ENCODE measurements at regions not wholly inside any gene's neighbourhood (a gene's known extent, or its start where the extent isn't known, plus 50 kb on each side); places are given as distances from the start of the nearest gene placed in this dataset.

GRCh38 chr3:101100361-101101009, 107.3 kb upstream of the ABI3BP start:
- Histone ChIP-seq H3K9ac (ENCODE audit: low read length) (no peak overlapping the region), H3K27me3 (replicated peaks; ENCODE audit: insufficient read depth, low read length) (no peaks in the 10 kb centered on the region), H3K9me2 (replicated peaks; ENCODE audit: insufficient read depth, low read length) (no peaks in the 10 kb centered on the region), H3K36me3 (replicated peaks; ENCODE audit: insufficient read depth, low read length) (no peaks in the 10 kb centered on the region), H3K79me2 (ENCODE audit: low read length) (no peaks in the 10 kb centered on the region), H4K20me1 (ENCODE audit: insufficient read depth, low read length) (no peaks in the 10 kb centered on the region), H3K27ac (ENCODE audit: low read length) (peak overlapping the region; percentile 63; the same call in 1 of the 2 replicates), H3K9me3 (replicated peaks; ENCODE audit: insufficient read depth, low read length) (no peaks in the 10 kb centered on the region), H3K4me1 (ENCODE audit: low read length) (peaks cover 22% of the 10 kb centered on the region), H3K4me3 (ENCODE audit: low read length) (no peak overlapping the region), H3F3A (ENCODE audit: insufficient read depth, low read length) (peaks cover 11% of the 10 kb centered on the region), H3K4me2 (ENCODE audit: low read depth, low read length) (peak overlapping the region; percentile 63), H2AFZ (ENCODE audit: low read length) (peak overlapping the region; percentile 13; the same call in 1 of the 2 replicates)
- peak; percentile 80 for DNase-seq
- TF ChIP-seq EZH2 (optimal IDR thresholded peaks at IDR 0.05; ENCODE audit: low read depth, low read length): no peak
- TF ChIP-seq, protein P1, sequence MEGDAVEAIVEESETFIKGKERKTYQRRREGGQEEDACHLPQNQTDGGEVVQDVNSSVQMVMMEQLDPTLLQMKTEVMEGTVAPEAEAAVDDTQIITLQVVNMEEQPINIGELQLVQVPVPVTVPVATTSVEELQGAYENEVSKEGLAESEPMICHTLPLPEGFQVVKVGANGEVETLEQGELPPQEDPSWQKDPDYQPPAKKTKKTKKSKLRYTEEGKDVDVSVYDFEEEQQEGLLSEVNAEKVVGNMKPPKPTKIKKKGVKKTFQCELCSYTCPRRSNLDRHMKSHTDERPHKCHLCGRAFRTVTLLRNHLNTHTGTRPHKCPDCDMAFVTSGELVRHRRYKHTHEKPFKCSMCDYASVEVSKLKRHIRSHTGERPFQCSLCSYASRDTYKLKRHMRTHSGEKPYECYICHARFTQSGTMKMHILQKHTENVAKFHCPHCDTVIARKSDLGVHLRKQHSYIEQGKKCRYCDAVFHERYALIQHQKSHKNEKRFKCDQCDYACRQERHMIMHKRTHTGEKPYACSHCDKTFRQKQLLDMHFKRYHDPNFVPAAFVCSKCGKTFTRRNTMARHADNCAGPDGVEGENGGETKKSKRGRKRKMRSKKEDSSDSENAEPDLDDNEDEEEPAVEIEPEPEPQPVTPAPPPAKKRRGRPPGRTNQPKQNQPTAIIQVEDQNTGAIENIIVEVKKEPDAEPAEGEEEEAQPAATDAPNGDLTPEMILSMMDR (IDR thresholded peaks at IDR 0.05; ENCODE audit: low read length): no peak
- TF ChIP-seq EZH2phosphoT487 (IDR thresholded peaks at IDR 0.05; ENCODE audit: low read length): no peak

- Histone ChIP-seq H3K9ac (ENCODE audit: low read length) (no peak overlapping the region), H3K9me2 (replicated peaks; ENCODE audit: insufficient read depth, low read length) (no peaks in the 10 kb centered on the region), H2AFZ (ENCODE audit: low read length) (no peak overlapping the region), H4K20me1 (ENCODE audit: insufficient read depth, low read length) (no peaks in the 10 kb centered on the region), H3K36me3 (replicated peaks; ENCODE audit: insufficient read depth, low read length) (no peaks in the 10 kb centered on the region), H3K79me2 (ENCODE audit: low read length) (no peaks in the 10 kb centered on the region), H3K4me2 (ENCODE audit: low read depth, low read length) (no peak overlapping the region), H3F3A (ENCODE audit: insufficient read depth, low read length) (peaks cover 11% of the 10 kb centered on the region), H3K4me3 (ENCODE audit: low read length) (no peak overlapping the region), H3K4me1 (ENCODE audit: low read length) (peaks cover 22% of the 10 kb centered on the region), H3K27me3 (replicated peaks; ENCODE audit: insufficient read depth, low read length) (no peaks in the 10 kb centered on the region), H3K9me3 (replicated peaks; ENCODE audit: insufficient read depth, low read length) (no peaks in the 10 kb centered on the region), H3K27ac (ENCODE audit: low read length) (no peak overlapping the region)
- DNase-seq: no peak
- TF ChIP-seq EZH2phosphoT487 (IDR thresholded peaks at IDR 0.05; ENCODE audit: low read length): no peak
Observed at GRCh38 chr3:101099791-101100190, 106.6 kb upstream of the ABI3BP start.

- TF ChIP-seq, protein P1 (IDR thresholded peaks at IDR 0.05; ENCODE audit: low read length): no peak
- TF ChIP-seq EZH2 (optimal IDR thresholded peaks at IDR 0.05; ENCODE audit: low read depth, low read length) (no peak), EZH2phosphoT487 (IDR thresholded peaks at IDR 0.05; ENCODE audit: low read length) (no peak)
- peaks cover 22% of the 10 kb centered on the region for H3K4me1 ChIP-seq (ENCODE audit: low read length)
- H3K27me3 ChIP-seq (replicated peaks; ENCODE audit: insufficient read depth, low read length): no peaks in the 10 kb centered on the region
- H3K9ac ChIP-seq (ENCODE audit: low read length): no peak overlapping the region
- no peaks in the 10 kb centered on the region for H3K79me2 ChIP-seq (ENCODE audit: low read length)
- H3K9me2 ChIP-seq (replicated peaks; ENCODE audit: insufficient read depth, low read length): no peaks in the 10 kb centered on the region
- no peaks in the 10 kb centered on the region for H4K20me1 ChIP-seq (ENCODE audit: insufficient read depth, low read length)
- H3K36me3 ChIP-seq (replicated peaks; ENCODE audit: insufficient read depth, low read length): no peaks in the 10 kb centered on the region
- DNase-seq: no peak
- no peaks in the 10 kb centered on the region for H3K9me3 ChIP-seq (replicated peaks; ENCODE audit: insufficient read depth, low read length)
- H3K4me2 ChIP-seq (ENCODE audit: low read depth, low read length): no peak overlapping the region
- peaks cover 11% of the 10 kb centered on the region for H3F3A ChIP-seq (ENCODE audit: insufficient read depth, low read length)
- H3K4me3 ChIP-seq (ENCODE audit: low read length): no peak overlapping the region
- H2AFZ ChIP-seq (ENCODE audit: low read length): no peak overlapping the region
- no peak overlapping the region for H3K27ac ChIP-seq (ENCODE audit: low read length)
Observed at GRCh38 chr3:101096444-101096843, 103.2 kb upstream of the ABI3BP start.

GRCh38 chr3:101095693-101096430, 102.6 kb upstream of the ABI3BP start:
- Histone ChIP-seq H3K27me3 (replicated peaks; ENCODE audit: insufficient read depth, low read length) (no peaks in the 10 kb centered on the region), H2AFZ (ENCODE audit: low read length) (no peak overlapping the region), H3K36me3 (replicated peaks; ENCODE audit: insufficient read depth, low read length) (no peaks in the 10 kb centered on the region), H3F3A (ENCODE audit: insufficient read depth, low read length) (peaks cover 7% of the 10 kb centered on the region), H3K9ac (ENCODE audit: low read length) (no peak overlapping the region), H3K27ac (ENCODE audit: low read length) (no peak overlapping the region), H3K9me3 (replicated peaks; ENCODE audit: insufficient read depth, low read length) (no peaks in the 10 kb centered on the region), H4K20me1 (ENCODE audit: insufficient read depth, low read length) (no peaks in the 10 kb centered on the region), H3K79me2 (ENCODE audit: low read length) (no peaks in the 10 kb centered on the region), H3K4me2 (ENCODE audit: low read depth, low read length) (no peak overlapping the region), H3K4me3 (ENCODE audit: low read length) (no peak overlapping the region), H3K4me1 (ENCODE audit: low read length) (peaks cover 16% of the 10 kb centered on the region), H3K9me2 (replicated peaks; ENCODE audit: insufficient read depth, low read length) (no peaks in the 10 kb centered on the region)
- no peak for DNase-seq
- TF ChIP-seq EZH2 (optimal IDR thresholded peaks at IDR 0.05; ENCODE audit: low read depth, low read length) (no peak), EZH2phosphoT487 (IDR thresholded peaks at IDR 0.05; ENCODE audit: low read length) (no peak)
- TF ChIP-seq, protein P1 (IDR thresholded peaks at IDR 0.05; ENCODE audit: low read length): no peak

All from MM.1S (cell line).